VCaP (cell line): ENCODE measurements at regions not wholly inside any gene's neighbourhood (a gene's known extent, or its start where the extent isn't known, plus 50 kb on each side); places are given as distances from the start of the nearest gene placed in this dataset.

Experiments
- H3K27ac ChIP-seq: fragments of 450-650 bp; 2 replicates; pipeline ENCODE4 v1.5.1; 2017
- CTCF ChIP-seq: fragments of 450-650 bp; conservative IDR thresholded peaks from 2 replicates; pipeline ENCODE4 v1.5.1; 2017; ENCODE audit warnings: mild to moderate bottlenecking, moderate library complexity

- no peak for TF ChIP-seq CTCF
- H3K27ac ChIP-seq, result no peak overlapping the region
These were observed 795.2 kb downstream of the PCDH18 start for GRCh38 chr4:136737066-136737465.

- no peak for TF ChIP-seq CTCF
- H3K27ac ChIP-seq, result no peak overlapping the region
These were observed 801.3 kb downstream of the PCDH18 start for GRCh38 chr4:136731025-136731424.

- no peak for TF ChIP-seq CTCF
- no peak overlapping the region for H3K27ac ChIP-seq
These were observed 806.8 kb downstream of the PCDH18 start for GRCh38 chr4:136725286-136726081.

- H3K27ac ChIP-seq, result no peak overlapping the region
These were observed 819.2 kb downstream of the PCDH18 start for GRCh38 chr4:136713140-136713539.

GRCh38 chr4:136709897-136710296 is 822.4 kb downstream of the PCDH18 start:
- H3K27ac ChIP-seq, result no peak overlapping the region
- TF ChIP-seq CTCF, result no peak

More at GRCh38 chr4:136713140-136713539, 819.2 kb downstream of the PCDH18 start:
- no peak for TF ChIP-seq CTCF

GRCh38 chr4:136706942-136707341 is 825.4 kb downstream of the PCDH18 start:
- no peak for TF ChIP-seq CTCF
- no peak overlapping the region for H3K27ac ChIP-seq

GRCh38 chr4:136699905-136700304 is 832.4 kb downstream of the PCDH18 start:
- H3K27ac ChIP-seq, result no peak overlapping the region
- TF ChIP-seq CTCF, result no peak
